SHP77 (cell line): ENCODE measurements at regions not wholly inside any gene's neighbourhood (a gene's known extent, or its start where the extent isn't known, plus 50 kb on each side); places are given as distances from the start of the nearest gene placed in this dataset.

ENCODE experiments used
- DNase-seq, 2 experiments: peaks; one replicate each; lab custom pipeline; 2025; lab: John Stamatoyannopoulos, UW

DNA sequence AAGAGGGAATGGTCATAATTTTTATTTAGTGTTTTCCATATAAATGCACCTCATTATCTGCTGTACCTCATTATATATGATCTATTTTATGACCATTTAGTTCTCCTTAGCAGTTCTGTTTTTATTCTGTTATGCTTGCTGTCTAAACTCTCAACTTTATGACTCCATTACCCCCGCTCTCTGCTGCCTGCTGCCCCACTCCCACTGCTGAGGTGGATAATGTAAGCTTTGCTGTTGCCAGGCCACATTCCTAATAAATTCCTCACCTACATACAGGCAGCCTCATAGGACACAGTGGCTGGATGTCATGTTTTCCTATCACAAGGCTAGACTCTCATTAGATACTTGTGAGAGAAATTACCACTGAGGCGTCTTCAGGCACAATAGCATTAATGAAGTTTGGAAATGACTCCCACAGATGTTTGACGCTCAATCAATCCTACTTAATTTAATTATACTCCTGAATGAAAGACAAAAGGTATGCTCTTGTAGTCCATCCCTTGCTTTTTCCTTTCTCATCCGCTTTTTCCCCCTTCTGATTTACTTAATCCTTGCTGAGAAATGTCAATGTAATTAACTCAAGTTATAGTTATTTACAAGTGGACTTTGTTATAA lies 497.5 kb upstream of the IGFBP7 start:
- no peak for DNase-seq

DNA sequence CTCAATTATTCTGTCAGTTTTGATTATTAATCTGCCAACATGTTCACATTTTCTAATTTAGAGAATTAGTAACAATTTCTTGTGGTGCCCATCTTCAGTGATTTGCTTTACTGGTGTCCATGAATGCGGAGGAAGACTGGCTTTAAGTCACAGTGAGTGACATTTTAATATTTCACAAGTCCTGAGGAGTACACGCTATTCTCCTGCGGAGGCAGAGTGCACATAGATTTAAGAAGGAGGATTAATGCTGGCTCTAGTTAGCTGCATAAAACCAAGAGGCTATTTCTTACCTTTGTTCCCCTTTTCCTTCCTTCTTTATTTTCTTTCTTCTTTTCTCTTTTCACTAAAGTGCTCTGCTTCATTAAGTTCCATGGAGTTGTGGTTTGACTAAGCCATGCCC lies 495.2 kb upstream of the IGFBP7 start:
- DNase-seq, result no peak

DNA sequence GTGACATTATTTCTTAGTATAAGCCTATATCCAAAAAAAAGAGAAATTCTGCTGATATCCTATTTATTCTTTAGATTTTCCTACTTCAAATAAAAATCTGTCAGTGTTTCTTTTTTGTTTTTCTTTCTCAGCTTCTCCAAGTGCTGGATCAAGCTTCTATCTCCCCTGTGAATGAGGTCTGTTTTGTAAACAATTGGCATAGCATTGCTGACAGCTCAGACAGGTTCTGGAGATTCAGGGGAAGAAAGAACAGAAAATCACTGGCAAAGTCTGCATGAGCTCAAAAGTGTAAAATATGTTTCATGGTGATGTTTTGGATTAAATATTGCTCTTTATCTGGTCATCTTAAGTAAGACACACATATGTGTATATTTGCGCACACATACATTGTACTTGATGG lies 492.0 kb upstream of the IGFBP7 start:
- no peak for DNase-seq

DNA sequence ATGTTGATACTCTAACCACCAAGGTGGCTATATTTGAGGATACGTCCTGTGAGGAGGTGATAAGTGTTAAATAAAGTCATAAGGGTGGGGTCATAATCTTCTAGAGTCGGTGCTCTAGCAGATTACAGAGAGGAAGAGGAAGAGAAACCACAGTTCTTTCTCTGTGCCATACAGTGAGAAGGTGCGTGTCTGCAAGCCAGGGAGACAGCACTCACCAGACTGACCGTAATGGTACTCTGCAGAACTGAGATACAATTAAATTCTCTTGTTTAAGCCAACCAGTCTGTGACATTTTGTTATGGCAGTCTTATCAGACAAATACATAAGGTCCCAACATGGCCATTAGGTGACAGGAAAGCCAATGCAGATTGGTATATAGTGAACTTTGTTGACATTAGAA lies 480.9 kb upstream of the IGFBP7 start:
- DNase-seq, result no peak

DNA sequence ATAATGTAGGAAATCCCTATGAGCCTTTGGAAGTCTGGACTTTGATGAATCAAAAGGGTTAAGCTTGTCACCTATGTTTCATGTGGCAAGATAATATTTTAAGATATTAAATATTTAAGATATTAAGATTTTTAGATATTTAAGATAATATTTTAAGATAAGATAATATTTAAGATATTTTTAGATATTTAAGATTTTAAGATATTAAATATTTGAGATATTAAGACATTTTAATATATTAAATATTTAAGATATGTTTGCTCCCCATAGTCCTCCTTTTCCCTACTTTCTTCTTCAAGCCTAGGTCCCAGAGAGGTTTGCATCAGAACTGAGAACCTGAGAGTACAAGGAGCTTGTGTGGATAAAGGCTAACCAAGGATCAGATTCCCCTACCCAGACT lies 478.4 kb upstream of the IGFBP7 start:
- no peak for DNase-seq

DNA sequence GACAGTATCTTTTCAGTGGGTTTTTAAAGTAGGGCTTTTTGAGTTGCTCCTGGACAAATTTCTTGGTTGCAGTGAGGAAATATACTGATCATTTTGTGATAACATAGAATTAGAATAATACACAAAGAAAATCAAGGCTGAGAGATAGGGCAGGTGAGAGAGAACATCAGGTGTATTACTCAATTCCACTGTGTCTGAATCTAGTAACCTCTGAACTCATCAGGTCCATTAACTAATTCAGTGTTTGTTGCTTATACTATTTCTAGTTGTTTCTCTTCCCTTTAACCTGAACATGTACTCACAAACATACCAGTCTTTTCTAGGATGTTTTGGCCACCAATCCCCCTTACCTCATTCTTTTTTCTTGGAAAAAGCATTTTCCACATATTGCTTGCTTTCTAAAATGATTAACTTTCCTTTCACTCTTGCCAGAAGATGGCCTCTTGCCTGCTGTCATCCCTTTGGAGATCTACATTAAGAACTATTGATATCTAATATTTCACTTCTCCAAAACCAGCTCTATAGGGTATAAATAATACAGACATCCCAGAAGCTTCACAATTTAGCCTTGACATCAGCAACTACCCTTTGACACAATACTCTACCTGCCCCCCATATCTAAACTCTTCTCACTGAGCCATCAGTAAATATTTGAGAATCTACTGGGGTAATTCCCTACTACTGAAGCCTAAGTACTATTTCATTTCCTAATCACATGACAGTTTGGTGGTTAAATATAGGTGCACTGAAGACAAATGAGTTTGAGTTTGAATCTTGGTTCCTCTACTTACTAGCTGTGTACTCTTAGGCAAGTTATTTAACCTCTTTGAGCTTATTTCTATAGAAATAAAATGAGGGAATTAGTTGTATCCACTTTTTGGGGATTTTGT lies 470.8 kb upstream of the IGFBP7 start:
- DNase-seq, result no peak

DNA sequence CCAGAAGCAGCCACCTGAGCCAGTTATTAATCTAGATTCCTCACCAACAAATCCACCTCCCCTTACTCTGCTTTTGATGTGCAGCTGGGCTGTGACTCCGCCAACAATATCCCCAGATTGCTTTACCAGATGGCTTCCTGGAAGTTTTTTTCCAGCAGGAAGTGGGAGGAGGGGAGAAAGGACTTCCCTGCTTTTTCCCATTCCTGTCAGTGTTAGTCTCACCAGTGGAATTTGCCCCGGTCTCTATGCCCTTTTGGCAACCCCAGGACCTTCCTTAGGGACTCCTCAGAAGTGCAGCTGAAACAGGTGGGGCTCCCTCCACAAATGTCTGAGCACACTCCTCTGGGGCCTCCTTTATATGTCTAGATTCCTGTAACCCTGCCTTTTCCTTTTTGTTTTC lies 465.2 kb upstream of the IGFBP7 start:
- DNase-seq, result no peak

DNA sequence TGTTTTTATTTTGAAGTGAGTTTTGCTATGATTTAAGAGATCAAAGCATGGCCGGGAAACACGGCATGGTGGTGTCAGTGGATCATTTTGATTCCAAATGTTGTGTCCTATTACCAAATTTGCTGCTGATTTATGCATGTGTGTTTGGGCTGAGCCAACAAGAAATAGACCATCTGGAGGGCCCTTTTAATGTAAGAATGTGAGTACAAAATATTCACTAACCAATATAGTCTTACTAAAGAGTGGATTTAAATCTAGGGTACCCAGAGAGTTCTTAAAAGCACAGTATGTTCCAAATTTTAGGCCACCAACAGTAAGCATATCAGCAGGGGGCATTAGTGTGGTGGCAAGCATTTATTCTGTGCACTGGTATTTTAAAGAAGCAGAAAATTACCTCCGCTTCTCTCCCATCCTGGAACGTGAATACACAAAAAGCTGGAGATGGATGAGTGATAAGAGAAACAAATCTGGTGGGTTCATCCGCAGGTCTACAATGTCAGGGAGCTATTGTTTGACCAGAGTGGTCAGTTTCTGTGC lies 444.4 kb upstream of the IGFBP7 start:
- no peak for DNase-seq

DNA sequence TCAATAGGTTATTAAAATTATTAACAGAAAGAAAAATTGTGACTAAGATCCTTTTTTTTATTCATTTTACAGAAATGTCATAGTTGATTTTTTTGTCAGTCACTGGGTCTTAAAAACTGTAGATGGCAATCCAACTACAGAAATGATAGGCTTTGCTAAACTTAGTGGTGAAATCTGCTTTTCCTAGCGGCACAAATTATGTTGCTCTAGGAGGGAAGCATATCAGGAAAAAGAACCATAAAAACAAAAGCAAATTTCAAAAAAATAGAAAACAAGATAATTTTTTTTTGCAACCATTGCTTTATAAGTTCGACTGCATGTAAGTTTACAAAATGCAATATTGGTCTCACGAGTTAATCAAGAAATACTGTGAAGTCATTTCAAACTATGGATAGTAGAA lies 443.5 kb upstream of the IGFBP7 start:
- no peak for DNase-seq

DNA sequence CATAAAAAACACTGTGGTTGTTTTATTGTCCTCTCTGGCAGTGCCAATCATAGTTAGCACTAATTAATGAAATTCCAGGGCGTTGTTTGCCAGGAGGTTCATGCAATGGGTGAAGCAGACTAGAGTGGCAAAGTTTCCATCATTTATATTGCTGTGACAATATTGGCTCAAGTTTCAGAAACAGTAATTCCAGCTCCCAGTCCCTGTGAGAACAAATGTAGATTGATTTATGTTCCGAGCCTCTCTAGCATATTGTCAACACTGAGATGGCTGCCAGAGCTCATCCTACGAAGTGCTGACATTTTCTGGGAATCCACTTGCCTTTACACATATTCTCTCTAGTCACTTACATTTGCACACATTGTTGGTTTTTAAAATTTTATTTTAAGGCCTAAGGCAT lies 440.0 kb upstream of the IGFBP7 start:
- DNase-seq, result peak; percentile 96

DNA sequence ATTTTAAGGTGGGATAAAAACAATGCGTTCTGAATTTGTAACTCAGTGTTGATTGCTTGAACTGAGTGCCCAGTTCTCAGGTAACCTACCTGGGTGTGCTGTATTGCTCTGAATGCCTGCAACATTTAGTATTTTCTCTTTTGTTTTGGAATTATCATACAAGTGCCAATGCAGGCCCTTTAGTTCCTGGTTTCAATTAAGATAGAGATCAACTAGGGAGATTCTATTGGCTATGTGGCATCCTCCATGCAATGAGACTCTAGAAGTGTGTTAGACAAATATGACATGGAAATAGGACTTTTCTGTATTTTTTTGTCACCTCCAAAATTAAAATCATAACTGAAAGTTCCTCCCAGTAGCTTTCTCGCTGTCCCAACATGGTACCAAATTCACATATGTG lies 438.7 kb upstream of the IGFBP7 start:
- DNase-seq, result no peak

DNA sequence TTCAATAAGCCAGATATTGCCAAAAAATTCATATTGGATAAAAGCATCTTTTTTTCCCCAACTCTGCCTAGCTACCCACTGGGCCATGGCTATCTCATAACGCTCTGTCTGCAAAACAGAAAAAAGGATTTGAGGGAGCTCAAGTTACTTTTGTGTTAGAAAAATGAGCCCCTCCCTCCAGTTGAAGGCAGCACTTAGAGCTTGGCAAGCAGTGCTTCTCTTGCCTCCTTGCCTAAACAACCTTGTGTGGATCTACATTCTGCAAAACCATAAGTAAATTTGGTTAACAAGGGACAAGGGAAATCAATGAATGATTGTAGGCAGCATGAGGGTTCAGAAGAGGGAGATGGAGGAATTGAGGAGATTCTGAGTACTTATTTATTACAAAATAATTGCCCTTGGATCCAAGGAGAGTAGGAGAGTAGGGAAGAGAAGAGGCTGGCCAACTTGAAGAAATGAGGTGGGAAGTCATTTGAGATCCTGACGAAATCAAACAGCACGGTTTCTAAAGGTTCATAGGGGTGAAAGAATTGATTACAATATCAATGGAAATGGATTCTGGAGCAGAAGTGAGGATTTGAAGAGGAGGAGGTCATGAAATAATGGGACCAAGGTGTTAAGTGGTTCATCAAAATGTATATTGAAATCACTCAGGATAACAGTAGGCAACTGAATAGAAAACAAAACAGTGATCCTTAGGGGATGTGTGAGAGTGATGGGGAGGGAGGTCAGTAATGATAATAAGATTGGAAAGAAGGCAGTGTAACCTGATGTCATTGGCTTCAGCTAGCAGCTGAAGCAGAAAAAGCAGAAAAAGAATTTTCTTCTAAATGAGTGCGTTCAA lies 434.8 kb upstream of the IGFBP7 start:
- DNase-seq, result no peak

DNA sequence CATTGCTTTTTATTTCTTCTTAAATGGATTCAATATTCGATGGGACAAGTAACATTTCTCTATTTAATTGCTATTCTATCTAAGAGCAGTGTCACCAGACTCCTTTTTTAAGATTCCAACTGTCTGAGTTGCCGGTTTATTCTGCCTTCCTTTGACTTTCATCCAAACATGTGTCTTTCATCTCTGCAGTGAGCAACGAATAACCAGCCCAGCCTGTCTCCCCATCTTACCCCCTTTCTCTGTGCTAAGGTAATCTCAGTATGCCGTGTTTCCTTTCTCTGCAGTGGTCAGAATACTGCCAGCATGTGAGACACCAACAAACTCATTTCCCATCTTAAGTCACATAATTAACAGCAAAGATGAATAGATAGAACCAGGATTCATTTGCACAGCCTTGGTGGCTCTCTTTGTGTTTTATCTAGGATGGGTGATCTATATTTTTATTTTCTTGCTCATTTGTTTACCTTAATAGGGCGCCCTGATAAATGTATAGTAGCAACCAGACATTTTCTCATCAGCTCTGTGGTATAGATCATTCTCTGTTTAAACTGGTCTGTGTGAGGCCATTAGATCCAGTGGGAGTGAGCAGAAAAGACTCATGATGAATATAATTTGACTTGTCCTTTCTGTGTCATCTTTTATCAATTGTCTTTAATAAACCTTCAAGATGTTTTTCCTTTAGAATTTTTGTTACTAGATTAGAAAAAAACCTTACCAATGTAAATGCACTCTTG lies 394.8 kb upstream of the IGFBP7 start:
- no peak for DNase-seq

DNA sequence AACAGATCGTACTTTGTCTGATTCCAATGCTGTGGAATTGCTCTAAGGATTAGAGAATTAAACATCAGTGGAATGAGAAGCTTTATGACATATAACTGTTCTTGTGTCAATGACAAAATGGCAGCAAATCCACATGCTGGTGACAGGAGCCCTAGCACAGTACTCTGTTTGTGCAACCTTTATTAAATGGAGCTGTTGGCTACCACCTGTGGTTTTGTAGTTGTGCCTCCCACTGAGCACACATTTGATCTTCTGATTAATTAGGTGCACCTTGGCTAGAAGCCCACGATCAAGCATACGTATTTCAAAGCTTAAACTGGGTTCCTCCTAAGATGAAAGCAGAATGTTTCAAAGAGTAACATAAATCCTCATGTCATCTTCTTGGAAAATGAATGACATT lies 394.0 kb upstream of the IGFBP7 start:
- DNase-seq, result peak; percentile 96 to 98

DNA sequence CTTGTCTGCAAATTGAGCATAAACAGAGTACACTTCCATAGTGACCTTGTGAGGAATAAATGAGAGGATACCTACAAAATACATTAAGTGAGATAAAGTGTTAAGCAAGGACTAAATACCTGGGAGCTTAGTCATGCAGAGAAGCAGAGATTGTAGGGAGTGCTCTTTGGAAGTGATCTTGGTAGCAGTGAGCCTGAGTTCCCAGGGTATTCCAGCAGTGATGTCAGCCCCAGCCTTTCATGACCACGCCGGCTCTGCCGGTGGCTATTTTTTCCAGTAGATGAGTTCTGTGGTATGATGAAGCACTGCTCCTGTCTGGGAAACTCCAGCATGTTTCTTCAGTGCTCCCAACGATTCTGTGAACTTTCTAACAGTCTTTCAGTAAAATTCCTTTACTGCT lies 391.5 kb upstream of the IGFBP7 start:
- DNase-seq, result peak in 1 of 2 experiments; percentile 15

DNA sequence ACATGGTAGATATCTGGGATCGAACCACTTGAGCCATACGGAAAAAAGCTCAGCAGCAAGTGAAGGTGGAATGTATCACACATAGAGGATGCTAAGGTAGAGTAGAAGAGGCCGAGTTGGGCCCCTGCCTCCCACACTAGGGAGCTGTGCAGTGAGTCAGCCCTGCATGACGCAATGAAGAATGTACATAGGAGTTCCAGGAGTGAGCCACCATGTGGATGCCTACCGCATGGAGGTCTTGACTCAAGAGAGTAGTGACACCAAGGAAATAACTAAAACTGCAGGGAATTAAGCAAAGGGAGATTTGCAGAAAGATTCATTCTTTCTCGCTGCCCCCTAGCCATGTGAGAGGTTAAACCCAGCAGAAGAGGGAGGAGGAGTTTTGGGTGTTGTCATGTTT lies 389.6 kb upstream of the IGFBP7 start:
- DNase-seq, result no peak

DNA sequence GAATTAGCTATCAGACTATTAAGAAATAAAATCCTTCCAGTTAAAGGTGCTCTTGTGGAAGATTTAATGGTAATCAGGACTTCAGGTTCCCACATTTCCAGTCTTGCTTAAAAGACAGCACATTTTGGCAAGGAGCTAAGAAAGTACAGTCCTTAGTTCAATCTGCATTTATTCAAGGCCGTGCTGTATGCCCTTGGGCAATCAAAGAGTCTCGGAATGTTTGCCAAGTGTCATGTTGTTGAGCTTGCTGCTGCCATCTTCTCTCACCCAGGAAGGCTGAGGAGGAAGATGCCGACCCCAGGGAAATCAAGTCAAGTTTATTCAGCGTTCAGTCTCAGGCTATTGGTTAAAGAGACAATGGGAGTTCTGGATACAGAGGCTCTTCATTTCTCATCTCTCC lies 388.1 kb upstream of the IGFBP7 start:
- no peak for DNase-seq

DNA sequence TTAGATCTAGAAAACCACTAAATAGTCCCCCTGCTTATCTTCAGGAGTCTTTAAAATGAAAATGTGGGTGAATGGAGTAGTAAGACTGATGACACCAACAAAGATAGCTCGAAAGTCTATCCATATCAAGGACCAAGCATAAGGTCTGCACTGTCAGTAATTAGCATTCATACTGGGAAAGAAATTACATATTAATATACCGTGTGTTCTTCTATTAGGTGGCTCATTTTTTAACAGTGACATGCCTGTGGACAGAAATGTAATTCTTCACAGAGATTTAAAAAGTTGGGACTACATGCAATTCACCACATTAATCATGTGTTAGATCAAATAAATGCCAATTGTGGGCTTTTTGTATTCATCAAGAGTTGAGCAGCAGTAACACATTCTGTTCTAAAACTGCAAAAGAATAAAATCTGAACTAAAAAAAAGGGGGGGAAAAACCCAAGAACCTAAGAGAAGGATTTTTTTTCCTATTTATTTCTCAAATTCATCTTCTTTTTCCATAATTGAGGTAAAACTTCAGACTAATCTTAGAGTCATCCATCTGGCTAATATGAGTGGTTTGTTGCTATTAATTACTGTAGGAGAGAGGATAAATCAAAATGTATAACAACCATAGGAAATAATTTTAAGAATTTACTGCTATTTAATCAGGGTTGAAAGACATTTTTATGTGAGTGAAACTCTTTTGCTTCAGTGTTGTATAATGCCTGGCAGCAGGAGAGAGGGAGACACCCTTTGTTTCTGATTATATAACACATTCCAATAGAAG lies 386.7 kb upstream of the IGFBP7 start:
- DNase-seq, result no peak

DNA sequence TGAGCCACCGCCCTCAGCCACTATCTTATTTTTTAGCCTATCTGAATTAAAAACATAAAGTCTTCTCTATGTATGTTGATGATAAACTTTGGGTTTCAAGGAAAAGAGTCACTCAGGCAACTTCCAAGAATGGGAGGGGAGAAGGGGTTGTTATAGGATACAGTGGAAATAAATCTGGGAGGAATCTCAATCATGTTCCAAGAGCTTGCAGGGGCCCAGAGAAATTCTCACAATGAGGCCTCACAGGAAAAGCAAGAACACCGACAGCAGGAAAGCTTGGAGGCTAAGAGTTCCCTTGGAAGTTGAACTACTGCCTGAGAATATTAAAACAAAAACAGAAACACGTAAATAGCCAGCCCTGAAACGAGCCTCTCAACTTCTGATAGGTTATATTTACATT lies 384.6 kb upstream of the IGFBP7 start:
- DNase-seq, result no peak

DNA sequence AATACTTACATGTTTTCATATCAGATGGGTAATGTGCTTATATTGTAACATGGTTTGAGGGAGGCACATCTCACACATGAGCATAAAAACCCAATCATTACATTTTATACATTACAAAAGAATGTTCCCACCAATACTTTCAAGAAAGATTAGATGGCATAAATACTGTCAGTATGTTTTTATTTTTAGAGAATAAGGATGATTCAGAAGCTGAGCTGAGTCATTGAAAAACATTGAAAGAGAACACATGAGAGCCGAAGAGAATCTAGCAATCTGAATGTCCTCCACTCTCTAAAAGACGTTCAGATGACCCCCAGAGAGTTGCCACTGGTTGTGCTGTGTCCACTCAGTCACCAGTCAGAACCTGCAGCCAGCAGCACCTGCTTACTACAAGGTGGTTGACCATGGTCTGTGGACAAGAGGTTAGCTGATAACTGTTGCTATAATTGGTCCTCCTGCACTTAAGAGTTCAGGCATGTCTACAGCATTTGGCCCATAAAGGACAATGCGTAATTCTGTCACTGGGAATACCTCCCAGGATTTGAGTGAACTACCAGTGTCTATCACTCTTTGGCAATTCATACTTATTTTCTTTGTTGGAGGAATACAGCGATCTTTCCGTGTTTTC lies 382.2 kb upstream of the IGFBP7 start:
- no peak for DNase-seq

DNA sequence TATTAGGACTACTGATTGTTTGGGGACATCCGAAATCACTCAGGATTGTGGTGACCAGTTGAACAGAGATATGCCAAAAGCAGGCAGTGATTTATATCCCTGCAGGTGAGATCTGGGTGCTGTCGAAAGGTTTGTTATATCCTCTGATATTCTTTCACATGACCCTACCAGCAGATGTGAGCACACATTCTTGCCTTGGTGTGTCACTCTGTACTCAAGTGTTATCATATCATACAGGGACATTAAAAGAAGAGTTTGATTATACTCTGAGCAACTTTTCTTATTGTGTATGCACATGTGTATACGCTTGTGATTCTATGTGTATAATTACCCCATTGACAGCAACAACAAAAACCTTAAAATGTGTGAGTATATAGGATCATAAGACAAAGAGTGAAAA lies 381.2 kb upstream of the IGFBP7 start:
- DNase-seq, result no peak
